Spleen (tissue), 11 donors: ENCODE measurements at regions not wholly inside any gene's neighbourhood (a gene's known extent, or its start where the extent isn't known, plus 50 kb on each side); places are given as distances from the start of the nearest gene placed in this dataset.
A peak's percentile ranks its signal among the peaks of the same experiment; 100 is the strongest.

Experiments
- DNase-seq: peaks from one replicate; pipeline ENCODE4 v3.0.0-alpha.2; 2020
- H3K27ac ChIP-seq, 8 donors: fragments of 200-600 bp; sonication (generic) in 7 of 8; 1 replicate in 4 of 8; 2 replicates in 4 of 8; pipeline versions ENCODE4 v1.5.0 to v1.8.0; 2016 to 2021; ENCODE audit warnings: inconsistent platforms in 4 of 8, mild to moderate bottlenecking in 4 of 8, moderate library complexity in 1 of 8
- H3K27me3 ChIP-seq, 7 donors: fragments of 200-600 bp; sonication (generic) in 6 of 7; replicated peaks in 1 of 7; 1 replicate in 4 of 7; 2 replicates in 3 of 7; pipeline versions ENCODE4 v1.5.0 to v1.8.0; 2016 to 2021; ENCODE audit warnings: inconsistent platforms in 3 of 7, mild to moderate bottlenecking in 1 of 7
- H3K36me3 ChIP-seq, 6 donors: fragments of 200-600 bp; sonication (generic) in 5 of 6; 1 replicate in 4 of 6; 2 replicates in 2 of 6; pipeline versions ENCODE4 v1.5.0 to v1.8.0; 2016 to 2021; ENCODE audit warnings: inconsistent platforms in 2 of 6
- H3K4me1 ChIP-seq, 6 donors: fragments of 200-600 bp; sonication (generic) in 5 of 6; 1 replicate in 3 of 6; 2 replicates in 3 of 6; pipeline versions ENCODE4 v1.5.0 to v1.8.0; 2016 to 2021; ENCODE audit warnings: inconsistent platforms in 3 of 6
- H3K4me3 ChIP-seq, 8 donors: fragments of 200-600 bp; sonication (generic) in 7 of 8; 1 replicate in 4 of 8; 2 replicates in 4 of 8; pipeline versions ENCODE4 v1.5.0 to v1.8.0; 2016 to 2021; ENCODE audit warnings: inconsistent platforms in 4 of 8, mild to moderate bottlenecking in 4 of 8, moderate library complexity in 2 of 8
- H3K9me3 ChIP-seq, 8 donors: fragments of 200-600 bp; sonication (generic) in 7 of 8; 1 replicate in 4 of 8; 2 replicates in 4 of 8; pipeline versions ENCODE4 v1.5.0 to v1.8.0; 2016 to 2021; ENCODE audit warnings: inconsistent platforms in 4 of 8
- POLR2A ChIP-seq, 3 donors: fragments of 450-650 bp; IDR thresholded peaks; one replicate each; pipeline ENCODE4 v1.5.1; 2017; ENCODE audit warnings: antibody characterized with exemption in 3 of 3, mild to moderate bottlenecking in 1 of 3
- POLR2AphosphoS5 ChIP-seq, 3 donors: sonication (generic); formaldehyde crosslinking; IDR thresholded peaks; one replicate each; pipeline ENCODE4 v1.5.1; 2017; ENCODE audit warnings: antibody characterized with exemption in 3 of 3
- WGBS, 5 donors: extraction: QIAGEN DNeasy Blood & Tissue Kit in 3 of 5; methylation state at CpG; one replicate each; pipeline versions ENCODE4 v1.1.5 to v1.1.7; 2013 to 2018; 5-methylcytosine and 5-hydroxymethylcytosine counted together
- intact Hi-C: fragments of 100-400 bp; cut with DNase I; formaldehyde crosslinking; loops from one replicate; pipeline ENCODE4 v1.15.0; 2023; ENCODE audit warnings: low total_unique reads
- TF ChIP-seq, protein P1 (sequence below), 11 experiments: fragments of 200-600 bp in 7 of 11; fragments of 450-650 bp in 4 of 11; sonication (generic) in 4 of 11; IDR thresholded peaks in 8 of 11; conservative IDR thresholded peaks in 3 of 11; 1 replicate in 7 of 11; 2 replicates in 4 of 11; pipeline versions ENCODE4 v1.4.0 to v1.8.0; 2016 to 2021; ENCODE audit warnings: antibody characterized with exemption in 11 of 11, inconsistent platforms in 4 of 11, mild to moderate bottlenecking in 1 of 11
- donor health status: healthy with polysubstance abuse.
- donor health status: DM: no; HTN: no; CAD: no; lungs with moderate emphysema.
- donor health status: DM: no; HTN: no; CAD: no.
- donor health status: Bipolar disorder and iron deficiency.
- donor health status: healthy.
- donor health status: DM: no; HTN: no; CAD: no.
- donor health status: DM: yes; HTN: yes; CAD: no.

DNA sequence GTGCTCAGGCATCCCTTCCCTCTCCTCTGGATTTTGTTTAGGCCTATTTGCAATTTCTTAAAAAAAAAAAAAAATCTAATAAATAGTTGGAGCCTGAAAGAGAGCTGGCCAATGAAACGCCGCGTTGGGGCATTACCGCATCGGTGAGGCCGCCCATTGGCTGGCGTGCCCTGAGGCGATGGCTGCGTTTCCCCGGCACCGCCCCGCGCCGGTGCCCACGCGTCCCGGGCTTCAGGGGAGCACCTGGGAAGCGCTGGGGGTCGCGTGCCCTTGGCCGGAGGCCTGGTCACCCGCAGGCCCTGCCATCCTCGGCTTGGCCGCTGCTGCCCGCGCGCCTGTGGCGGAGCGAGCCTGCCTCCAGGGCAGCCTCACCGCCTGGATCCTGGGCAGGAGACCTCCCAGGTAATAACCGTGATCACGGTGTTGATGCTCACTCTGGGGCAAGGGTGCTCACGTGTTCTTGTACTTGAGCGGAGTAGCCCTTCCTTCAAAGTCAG lies 155.4 kb downstream of the NRN1 start:
- H3K27me3 ChIP-seq, result peaks cover 0 to 25% (median 0%) of the 10 kb centered on the region in 7 donors
- DNase-seq, result peak; percentile 88
- intact Hi-C loops, result no loop called here

DNA sequence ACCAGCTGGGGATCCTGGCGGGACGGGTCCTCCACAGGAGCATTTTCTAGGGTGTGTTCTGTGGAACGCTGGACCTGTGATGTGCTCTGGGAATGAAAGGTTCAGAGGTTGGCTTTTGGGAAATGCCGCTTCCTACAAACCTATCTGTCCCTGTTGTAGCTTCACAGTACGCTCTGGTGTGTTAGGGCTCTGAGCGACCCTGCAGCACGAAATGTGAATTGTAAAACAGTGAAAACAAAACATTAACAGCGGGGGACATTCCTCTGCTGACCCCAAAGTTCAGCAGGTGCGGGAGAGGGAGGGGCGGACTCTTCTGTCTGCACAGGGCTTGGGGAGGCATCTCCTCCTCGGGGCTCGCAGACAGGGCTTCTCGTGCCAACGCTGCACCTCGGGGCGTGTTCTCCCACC lies 155.9 kb downstream of the NRN1 start:
- TF ChIP-seq POLR2AphosphoS5 (IDR thresholded peaks at IDR 0.05) (no peak), POLR2A (IDR thresholded peaks at IDR 0.05) (no peak)
- TF ChIP-seq, protein P1, sequence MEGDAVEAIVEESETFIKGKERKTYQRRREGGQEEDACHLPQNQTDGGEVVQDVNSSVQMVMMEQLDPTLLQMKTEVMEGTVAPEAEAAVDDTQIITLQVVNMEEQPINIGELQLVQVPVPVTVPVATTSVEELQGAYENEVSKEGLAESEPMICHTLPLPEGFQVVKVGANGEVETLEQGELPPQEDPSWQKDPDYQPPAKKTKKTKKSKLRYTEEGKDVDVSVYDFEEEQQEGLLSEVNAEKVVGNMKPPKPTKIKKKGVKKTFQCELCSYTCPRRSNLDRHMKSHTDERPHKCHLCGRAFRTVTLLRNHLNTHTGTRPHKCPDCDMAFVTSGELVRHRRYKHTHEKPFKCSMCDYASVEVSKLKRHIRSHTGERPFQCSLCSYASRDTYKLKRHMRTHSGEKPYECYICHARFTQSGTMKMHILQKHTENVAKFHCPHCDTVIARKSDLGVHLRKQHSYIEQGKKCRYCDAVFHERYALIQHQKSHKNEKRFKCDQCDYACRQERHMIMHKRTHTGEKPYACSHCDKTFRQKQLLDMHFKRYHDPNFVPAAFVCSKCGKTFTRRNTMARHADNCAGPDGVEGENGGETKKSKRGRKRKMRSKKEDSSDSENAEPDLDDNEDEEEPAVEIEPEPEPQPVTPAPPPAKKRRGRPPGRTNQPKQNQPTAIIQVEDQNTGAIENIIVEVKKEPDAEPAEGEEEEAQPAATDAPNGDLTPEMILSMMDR (IDR thresholded peaks at IDR 0.05 in 8 of 11, conservative IDR thresholded peaks at IDR 0.05 in 3 of 11), result no peak
- intact Hi-C loops, result no loop called here
- H3K27me3 ChIP-seq, result peaks cover 0 to 25% (median 0%) of the 10 kb centered on the region in 7 donors
- H3K27ac ChIP-seq, result no peak overlapping the region
- H3K9me3 ChIP-seq, result no peaks in the 10 kb centered on the region
- 5 to 18% (median 8%) methylated on average over 16 of the region's 16 CpGs for WGBS, 5 donors
- DNase-seq, result no peak
- peak overlapping the region; percentile 34 to 71 (median 42) for H3K4me3 ChIP-seq
- H3K4me1 ChIP-seq, result peaks cover 0 to 16% (median 12%) of the 10 kb centered on the region in 6 donors
- H3K36me3 ChIP-seq, result no peaks in the 10 kb centered on the region

More for the DNA sequence above, 155.4 kb downstream of the NRN1 start:
- TF ChIP-seq, protein P1 (IDR thresholded peaks at IDR 0.05 in 8 of 11, conservative IDR thresholded peaks at IDR 0.05 in 3 of 11), result no peak
- TF ChIP-seq POLR2AphosphoS5 (IDR thresholded peaks at IDR 0.05), result peak in 2 of 3 donors; percentile 47 to 58
- Histone ChIP-seq H3K36me3 (no peaks in the 10 kb centered on the region), H3K4me1 (peaks cover 0 to 16% (median 12%) of the 10 kb centered on the region in 6 donors), H3K27ac (peak overlapping the region in 2 of 8 donors; percentile 51 to 52), H3K4me3 (peak overlapping the region; percentile 34 to 71 (median 42)), H3K9me3 (no peaks in the 10 kb centered on the region)
- WGBS, 5 donors, result 2 to 7% (median 3%) methylated on average over 26 to 34 of the region's 34 CpGs

- 23 to 54% (median 42%) methylated on average over 2 of the region's 2 CpGs for WGBS, 5 donors
- H3K36me3 ChIP-seq, result no peaks in the 10 kb centered on the region
- H3K9me3 ChIP-seq, result peaks cover 0 to 9% (median 3%) of the 10 kb centered on the region in 8 donors
- no peak overlapping the region for H3K4me3 ChIP-seq
- DNase-seq, result no peak
- H3K27me3 ChIP-seq, result peaks cover 0 to 29% (median 0%) of the 10 kb centered on the region in 7 donors
- intact Hi-C loops, result no loop called here
- peaks cover 0 to 15% (median 12%) of the 10 kb centered on the region in 6 donors for H3K4me1 ChIP-seq
- no peak overlapping the region for H3K27ac ChIP-seq
- TF ChIP-seq POLR2AphosphoS5 (IDR thresholded peaks at IDR 0.05) (no peak), POLR2A (IDR thresholded peaks at IDR 0.05) (no peak)
- TF ChIP-seq, protein P1 (IDR thresholded peaks at IDR 0.05 in 8 of 11, conservative IDR thresholded peaks at IDR 0.05 in 3 of 11), result no peak
Observed at GRCh38 chr6:5846889-5847288, 159.8 kb downstream of the NRN1 start.

DNA sequence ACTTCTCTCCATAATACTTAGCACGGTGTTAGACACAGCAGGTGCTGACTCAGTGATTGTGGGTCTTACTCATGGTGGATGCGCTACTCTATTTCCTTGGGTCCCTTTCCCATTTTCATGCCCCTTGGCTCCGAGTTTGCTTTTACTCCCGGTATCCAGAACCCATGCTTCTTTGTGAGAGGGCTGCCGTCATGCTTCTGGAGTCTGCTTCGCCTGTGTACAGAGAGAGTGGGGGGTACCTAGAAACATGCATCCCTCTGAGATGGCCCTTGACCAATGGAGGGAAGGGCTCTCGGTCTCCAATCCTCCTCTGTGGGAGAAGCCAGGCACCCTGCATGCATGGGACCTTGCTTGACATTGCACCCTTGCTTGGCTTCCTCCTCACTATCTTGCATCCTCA lies 160.4 kb downstream of the NRN1 start:
- TF ChIP-seq, protein P1 (IDR thresholded peaks at IDR 0.05 in 8 of 11, conservative IDR thresholded peaks at IDR 0.05 in 3 of 11), result no peak
- no peak for TF ChIP-seq POLR2A (IDR thresholded peaks at IDR 0.05)
- TF ChIP-seq POLR2AphosphoS5 (IDR thresholded peaks at IDR 0.05), result no peak
- H3K27me3 ChIP-seq, result peaks cover 0 to 23% (median 0%) of the 10 kb centered on the region in 7 donors
- DNase-seq, result no peak
- H3K9me3 ChIP-seq, result peaks cover 0 to 9% (median 3%) of the 10 kb centered on the region in 8 donors
- no peak overlapping the region for H3K27ac ChIP-seq
- H3K4me1 ChIP-seq, result peaks cover 0 to 9% (median 7%) of the 10 kb centered on the region in 6 donors
- H3K4me3 ChIP-seq, result no peak overlapping the region
- no peaks in the 10 kb centered on the region for H3K36me3 ChIP-seq
- intact Hi-C loops, result no loop called here
- WGBS, 5 donors, result 92 to 96% (median 94%) methylated on average over 7 of the region's 7 CpGs
